AG10803 (cell line): ENCODE measurements at regions not wholly inside any gene's neighbourhood (a gene's known extent, or its start where the extent isn't known, plus 50 kb on each side); places are given as distances from the start of the nearest gene placed in this dataset.
"Not testable (repeated sequence)": the region's sequence is repeated elsewhere in the genome, so short reads cannot be mapped to it uniquely, and the experiment has no call there.

Experiments
- DNase-seq: peaks from one replicate; pipeline ENCODE4 v3.0.0; 2010; ENCODE audit warnings: low read depth
- H3K4me3 ChIP-seq: 2 replicates; pipeline ENCODE4 v1.5.1; 2011; ENCODE audit warnings: mild to moderate bottlenecking, low read length, control low read depth
- CTCF ChIP-seq: conservative IDR thresholded peaks from 2 replicates; pipeline ENCODE4 v1.5.1; 2011; ENCODE audit warnings: mild to moderate bottlenecking, low read length, control low read depth, inconsistent platforms

DNA sequence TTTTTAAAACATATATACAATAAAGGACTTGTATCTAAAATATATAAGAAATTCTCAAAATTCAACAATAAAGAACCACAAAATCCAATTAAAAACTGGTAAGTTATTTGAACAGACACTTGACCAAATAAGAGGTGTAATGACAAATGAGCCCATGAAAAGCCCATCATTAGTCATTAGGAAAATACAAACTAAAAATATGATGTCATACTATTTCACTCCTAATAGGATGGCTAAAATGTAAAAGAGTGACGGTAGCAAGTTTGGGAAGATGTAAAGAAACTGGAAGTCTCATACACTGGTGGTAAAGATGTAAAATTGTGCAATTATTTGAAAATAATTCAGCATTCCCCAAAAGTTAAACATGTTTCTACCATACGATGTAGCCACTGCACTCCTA lies 1095.3 kb upstream of the CDH8 start:
- no peak overlapping the region for H3K4me3 ChIP-seq
- no peak for DNase-seq
- no peak for TF ChIP-seq CTCF

GRCh38 chr16:63130942-63131341 lies 1094.7 kb upstream of the CDH8 start:
- H3K4me3 ChIP-seq, result no peak overlapping the region
- no peak for TF ChIP-seq CTCF
- DNase-seq, result no peak

GRCh38 chr16:63129411-63130125 lies 1093.3 kb upstream of the CDH8 start:
- DNase-seq, result no peak
- no peak overlapping the region for H3K4me3 ChIP-seq
- no peak for TF ChIP-seq CTCF

- DNase-seq, H3K4me3 ChIP-seq: not testable (repeated sequence)
Observed at GRCh38 chr16:63119905-63120304, 1083.7 kb upstream of the CDH8 start.

DNA sequence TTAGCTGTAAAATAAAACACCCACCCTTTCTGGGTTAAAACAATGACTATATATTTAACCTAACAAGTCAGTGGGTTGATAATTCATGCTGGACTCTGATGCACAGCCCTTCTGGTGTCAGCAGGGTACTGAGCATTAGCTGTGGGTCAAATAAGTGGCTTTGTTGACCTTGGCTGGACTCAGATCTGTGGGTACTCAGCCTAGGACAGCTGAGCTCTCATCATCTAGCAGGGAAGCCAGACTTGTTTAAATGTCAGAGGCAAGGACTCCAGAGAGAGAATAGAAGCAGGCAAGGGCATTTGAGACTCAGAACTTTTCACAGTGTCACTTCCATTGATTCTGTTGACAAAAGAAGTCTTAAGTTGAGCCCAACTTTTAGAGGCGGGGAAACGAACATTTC lies 1063.8 kb upstream of the CDH8 start:
- no peak for DNase-seq
- H3K4me3 ChIP-seq, result no peak overlapping the region
- no peak for TF ChIP-seq CTCF

- no peak for DNase-seq
- no peak for TF ChIP-seq CTCF
- H3K4me3 ChIP-seq, result no peak overlapping the region
Observed at GRCh38 chr16:63096857-63097256, 1060.6 kb upstream of the CDH8 start.

- no peak overlapping the region for H3K4me3 ChIP-seq
- TF ChIP-seq CTCF, result no peak
Observed at GRCh38 chr16:63092736-63093135, 1056.5 kb upstream of the CDH8 start.

GRCh38 chr16:63082101-63082500 lies 1045.9 kb upstream of the CDH8 start:
- TF ChIP-seq CTCF, result no peak
- no peak for DNase-seq
- no peak overlapping the region for H3K4me3 ChIP-seq

More at GRCh38 chr16:63092736-63093135, 1056.5 kb upstream of the CDH8 start:
- DNase-seq, result no peak
